CD4-positive, alpha-beta T cell treated with Interleukin-4 for 4 hours (primary cell): ENCODE measurements at regions not wholly inside any gene's neighbourhood (a gene's known extent, or its start where the extent isn't known, plus 50 kb on each side); places are given as distances from the start of the nearest gene placed in this dataset.

ENCODE experiments used
- DNase-seq: peaks from one replicate; pipeline ENCODE4 v3.0.0-alpha.2; 2020

DNA sequence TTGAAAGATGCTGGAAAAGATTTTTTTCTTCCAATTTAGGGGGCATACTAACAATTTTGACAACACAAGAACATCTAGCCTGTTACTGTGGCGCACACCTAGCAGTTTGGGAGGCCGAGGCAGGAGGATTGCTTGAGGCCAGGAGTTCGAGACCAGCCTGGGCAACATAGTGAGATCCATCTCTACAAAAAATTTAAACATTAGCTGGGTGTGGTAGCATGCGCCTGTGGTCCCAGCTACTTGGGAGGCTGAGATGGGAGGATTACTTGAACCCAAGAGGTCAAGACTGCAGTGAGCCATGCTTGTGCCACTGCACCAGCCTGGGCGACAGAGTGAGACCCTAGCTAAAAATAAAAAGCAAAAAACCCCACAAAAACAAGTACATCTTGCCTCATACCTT, 168.8 kb downstream of the TANC2 start:
- no peak for DNase-seq

GRCh38 chr17:63136369-63137012, 170.5 kb downstream of the TANC2 start:
- DNase-seq, result no peak

GRCh38 chr17:63137163-63137562, 171.1 kb downstream of the TANC2 start:
- DNase-seq, result no peak

- no peak for DNase-seq
Observed at GRCh38 chr17:63138713-63139112, 172.7 kb downstream of the TANC2 start.

DNA sequence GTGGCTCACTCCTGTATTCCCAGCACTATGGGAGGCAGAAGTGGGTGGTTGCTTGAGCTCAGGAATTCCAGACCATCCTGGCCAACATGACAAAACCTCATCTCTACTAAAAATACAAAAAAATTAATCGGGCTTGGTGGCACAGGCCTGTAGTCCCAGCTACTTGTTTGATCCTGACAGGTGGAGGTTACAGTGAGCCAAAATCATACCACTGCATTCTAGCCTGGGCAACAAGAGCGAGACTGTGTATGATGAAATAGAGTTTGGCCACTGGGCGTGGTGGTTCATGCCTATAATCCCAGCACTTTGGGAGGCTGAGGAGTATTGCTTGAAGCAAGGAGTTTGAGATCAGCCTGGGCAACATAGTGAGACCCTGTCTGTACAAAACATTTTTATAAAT, 173.3 kb downstream of the TANC2 start:
- DNase-seq, result no peak

DNA sequence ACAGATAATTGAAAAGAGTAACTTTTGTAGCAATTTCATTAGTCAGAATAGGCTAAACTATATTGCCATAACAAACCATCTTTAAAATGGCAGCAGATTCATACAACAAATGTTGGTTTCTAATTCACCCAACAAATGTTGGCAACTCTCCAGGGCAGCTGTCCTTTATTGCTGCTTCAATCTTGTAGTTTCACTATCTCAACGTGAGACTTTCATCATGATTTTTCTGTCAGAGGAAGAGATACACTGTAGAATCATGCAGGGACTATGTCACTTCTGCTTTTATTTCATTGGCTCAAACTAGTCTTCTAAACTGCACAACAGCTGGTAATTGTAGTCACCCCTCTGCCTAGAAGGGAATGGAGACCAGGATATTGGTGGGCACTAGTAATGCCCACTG, 174.2 kb downstream of the TANC2 start:
- DNase-seq, result peak; percentile 10

DNA sequence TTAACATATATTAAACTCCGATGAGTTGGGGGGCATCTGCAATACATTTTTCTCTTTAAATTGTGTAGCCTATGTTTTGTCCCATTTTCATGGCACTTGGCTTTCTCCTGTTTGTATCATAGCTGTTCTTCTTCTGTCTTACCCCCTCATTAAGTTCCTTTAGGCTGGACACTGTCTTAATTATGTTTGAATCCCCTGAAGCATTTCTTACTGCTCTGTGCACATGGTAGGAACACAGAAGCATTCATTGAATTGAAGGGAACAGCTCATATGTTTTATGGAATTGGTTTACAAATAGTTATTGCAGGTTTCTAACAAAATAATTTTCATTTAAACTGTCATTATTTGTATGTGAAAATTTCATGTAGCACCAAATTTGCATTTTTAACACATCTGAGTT, 176.8 kb downstream of the TANC2 start:
- no peak for DNase-seq

DNA sequence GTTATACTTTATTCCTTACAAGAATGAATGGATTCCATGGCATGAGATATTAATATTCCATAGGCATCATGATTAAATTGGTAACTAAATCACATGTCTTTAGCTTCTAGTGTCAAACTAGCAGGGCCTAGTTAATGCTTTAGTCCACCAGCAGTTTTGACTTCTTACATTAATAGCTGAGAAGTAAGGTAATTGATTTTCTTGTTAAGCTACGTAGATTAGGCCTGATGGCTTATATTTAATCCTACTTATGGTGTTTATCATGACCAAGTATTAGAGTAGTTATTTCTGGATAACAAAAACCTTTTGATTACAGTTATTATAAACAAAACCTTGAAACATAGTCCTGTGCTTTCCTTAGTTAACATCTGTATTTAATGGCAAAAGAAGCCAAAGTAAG, 184.5 kb downstream of the TANC2 start:
- no peak for DNase-seq

DNA sequence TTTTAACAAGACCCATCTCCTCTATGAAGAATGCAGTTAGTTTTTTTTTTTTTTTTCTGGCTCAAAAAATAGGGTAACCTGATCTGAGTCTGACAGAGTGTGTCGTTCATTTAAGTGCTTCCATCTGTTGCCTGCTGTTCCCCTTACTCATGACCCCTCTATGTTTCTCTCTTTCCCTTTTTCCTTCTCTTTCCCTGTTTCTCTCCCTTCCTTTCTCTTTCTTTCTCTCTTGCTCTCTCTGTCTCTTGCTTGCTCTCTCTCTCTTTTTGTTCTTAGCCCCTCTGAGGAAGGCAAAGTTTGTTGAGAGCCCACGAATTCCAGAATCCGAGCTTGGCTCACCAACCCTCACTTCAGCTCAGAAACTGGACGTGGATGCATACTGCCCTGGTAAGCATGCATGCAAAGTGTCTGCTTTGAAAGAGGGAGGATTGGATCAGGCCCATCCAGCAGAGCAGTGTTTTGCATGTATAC, 185.0 kb downstream of the TANC2 start:
- DNase-seq, result no peak

DNA sequence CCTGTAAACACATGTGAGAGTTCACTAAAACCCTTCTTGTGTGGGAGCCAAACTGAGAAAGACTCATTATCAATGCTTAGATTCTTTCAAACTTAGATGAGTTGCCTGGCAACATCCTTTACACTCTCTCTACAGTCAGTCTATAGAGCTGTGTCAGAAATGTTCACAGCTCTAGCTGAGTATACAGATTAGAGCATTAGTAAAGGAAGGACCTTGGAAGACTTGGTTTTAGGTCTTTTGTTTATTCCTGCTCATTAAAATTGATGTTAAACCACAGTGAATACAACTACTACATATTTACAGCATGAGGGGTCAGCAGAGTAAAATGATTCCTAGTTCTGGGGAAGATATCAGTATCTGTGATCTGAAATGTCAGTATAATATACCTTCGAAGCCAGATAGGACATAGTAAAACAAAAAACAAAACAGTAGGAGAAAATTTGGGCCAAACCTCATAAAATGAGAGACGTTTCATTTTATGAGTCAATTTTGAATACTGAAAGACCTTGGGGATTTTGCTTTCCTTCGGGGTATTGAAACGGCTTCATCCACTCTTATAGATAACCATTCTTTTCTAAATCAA, 186.0 kb downstream of the TANC2 start:
- no peak for DNase-seq

- DNase-seq, result no peak
Observed at GRCh38 chr17:63153488-63153887, 187.5 kb downstream of the TANC2 start.

DNA sequence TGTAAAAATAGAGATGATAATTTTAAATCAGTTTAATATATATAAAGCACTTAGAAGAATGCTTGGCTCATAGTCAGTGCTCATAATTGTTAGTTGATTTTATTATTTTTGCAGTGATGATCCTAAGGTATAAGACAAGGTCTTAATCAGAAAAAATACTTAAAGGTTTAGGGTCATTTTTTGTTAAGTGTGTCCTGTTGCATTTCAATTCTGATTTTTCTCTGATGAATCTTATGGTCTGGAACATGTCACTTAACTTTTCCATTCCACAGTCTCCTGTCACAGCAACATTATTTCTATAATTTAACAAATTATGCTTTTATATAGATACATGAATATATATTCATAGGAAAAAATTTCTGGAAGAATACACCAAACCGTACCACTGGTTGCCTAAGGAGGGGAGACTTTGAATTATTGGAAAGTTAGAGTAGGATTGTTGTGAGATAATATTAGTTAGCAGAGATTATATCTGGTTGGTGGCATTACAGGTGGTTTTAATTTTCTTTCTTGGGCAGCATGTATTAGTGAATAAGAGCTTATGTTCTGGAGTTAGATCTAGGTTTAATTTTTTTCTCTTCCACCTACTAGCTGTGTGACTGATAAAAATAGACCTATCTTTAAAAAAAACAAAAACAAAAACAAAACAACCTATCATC, 188.7 kb downstream of the TANC2 start:
- DNase-seq, result no peak

GRCh38 chr17:63156986-63157385, 191.0 kb downstream of the TANC2 start:
- no peak for DNase-seq

- no peak for DNase-seq
Observed at GRCh38 chr17:63162406-63163157, 196.5 kb downstream of the TANC2 start.

DNA sequence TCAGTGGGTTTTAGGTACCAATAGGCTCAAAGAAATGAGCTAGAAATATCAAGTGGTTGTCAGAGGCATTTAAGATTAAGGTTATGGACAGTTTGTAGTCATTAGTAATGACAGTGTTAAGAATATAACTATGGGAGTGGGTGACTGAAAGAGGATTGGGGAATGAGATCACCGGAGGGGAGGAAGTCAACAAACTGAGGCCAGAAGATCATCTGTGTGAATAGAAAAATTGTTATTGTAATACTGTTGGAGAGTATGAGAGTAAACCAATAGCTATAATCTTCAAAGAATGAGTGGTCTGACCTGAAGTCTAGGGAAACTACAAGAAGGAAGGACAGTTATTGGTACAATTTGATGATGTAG, 197.1 kb downstream of the TANC2 start:
- DNase-seq, result no peak

GRCh38 chr17:63165400-63165799, 199.4 kb downstream of the TANC2 start:
- peak; percentile 1 for DNase-seq

DNA sequence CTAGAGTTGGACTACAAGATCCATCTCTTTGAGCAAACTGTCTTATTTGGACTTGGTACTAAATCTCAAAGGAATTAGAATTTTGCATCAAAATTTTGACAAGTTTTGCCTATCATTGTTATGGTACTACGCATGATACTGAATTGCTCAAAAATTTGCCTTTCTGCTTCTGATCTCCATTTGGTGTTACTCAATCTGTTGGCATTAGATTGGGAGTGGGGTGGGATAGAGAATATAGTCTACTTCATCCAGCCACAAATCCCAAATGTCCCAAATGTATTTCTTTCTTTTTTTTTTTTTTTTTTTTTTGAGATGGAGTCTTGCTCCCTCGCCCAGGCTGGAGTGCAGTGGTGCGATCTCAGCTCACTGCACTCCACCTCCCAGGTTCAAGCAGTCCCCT, 204.8 kb downstream of the TANC2 start:
- DNase-seq, result no peak

- no peak for DNase-seq
Observed at GRCh38 chr17:63171428-63172393, 205.7 kb downstream of the TANC2 start.

GRCh38 chr17:63173450-63173849, 207.4 kb downstream of the TANC2 start:
- DNase-seq, result no peak

DNA sequence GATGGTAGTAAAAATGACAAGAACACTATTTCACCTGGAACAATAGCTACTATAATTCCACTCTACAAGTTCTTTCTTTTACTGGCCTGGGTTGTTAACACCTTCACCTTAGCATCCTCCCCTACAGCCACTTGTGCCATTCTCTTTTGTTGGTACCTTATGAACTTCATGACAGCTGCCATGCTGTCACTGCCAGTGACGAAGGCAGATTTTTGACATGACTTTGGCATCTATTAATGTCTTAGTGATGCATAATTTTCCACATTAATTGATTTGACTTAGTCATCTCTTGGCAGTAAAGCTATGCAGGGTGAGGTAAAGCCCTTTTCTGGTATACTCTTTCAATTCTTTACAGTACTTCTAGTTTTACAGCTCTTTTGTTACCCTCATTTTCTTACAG, 207.9 kb downstream of the TANC2 start:
- DNase-seq, result no peak

- no peak for DNase-seq
Observed at GRCh38 chr17:63178530-63178929, 212.5 kb downstream of the TANC2 start.

DNA sequence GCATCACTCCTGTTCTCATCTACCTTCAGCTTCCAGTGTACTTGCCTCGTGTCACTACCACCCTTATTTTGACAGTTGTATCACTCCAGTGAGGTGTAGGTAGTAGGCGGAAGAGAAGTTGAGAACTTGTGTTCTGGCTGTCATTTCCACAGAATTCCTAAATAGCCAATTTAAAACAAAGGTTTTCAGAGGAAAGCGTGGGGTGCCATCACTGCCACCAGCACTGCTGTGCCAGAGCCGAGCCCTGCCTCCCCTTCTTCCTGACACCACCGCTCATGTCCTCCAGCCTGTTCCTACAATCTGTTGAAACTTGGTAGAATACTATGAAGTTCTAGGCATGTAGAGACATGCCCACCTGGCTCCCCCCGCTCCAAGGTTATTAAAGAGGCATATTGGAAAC, 215.8 kb downstream of the TANC2 start:
- no peak for DNase-seq

DNA sequence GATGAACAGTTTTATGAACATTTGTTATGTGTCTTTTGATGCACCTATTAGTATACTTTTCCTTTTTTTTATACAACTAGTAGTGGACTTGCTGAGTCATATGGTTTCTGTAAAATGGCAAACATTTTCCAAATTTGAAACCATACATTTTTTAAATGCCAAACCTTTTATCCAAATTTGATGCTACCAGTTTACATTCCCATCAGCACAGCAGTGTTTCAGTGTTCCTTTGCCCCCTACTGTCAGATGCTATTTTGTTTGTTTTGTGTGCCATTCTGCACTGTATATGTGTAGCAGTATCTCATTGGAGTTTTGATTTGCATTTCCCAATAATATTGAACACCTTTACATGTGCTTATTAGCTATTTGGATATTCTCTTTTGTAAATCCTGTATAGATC, 219.4 kb downstream of the TANC2 start:
- no peak for DNase-seq
